ENCODE measurements at regions not wholly inside any gene's neighbourhood (a gene's known extent, or its start where the extent isn't known, plus 50 kb on each side); places are given as distances from the start of the nearest gene placed in this dataset.

GRCh38 chrX:120727911-120728310 is 98.1 kb upstream of the C1GALT1C1 start:
- CTCF ChIA-PET: no interaction called here
- no peak overlapping the region for H3K4me3 ChIP-seq (ENCODE audit: low read depth, low read length)
- intact Hi-C loops (cut with micrococcal nuclease; ENCODE audit: unreplicated experiment): no loop called here
- H3K27me3 ChIP-seq (replicated peaks; ENCODE audit: control insufficient read depth, insufficient read depth, low read length): no peaks in the 10 kb centered on the region
- Mint-ChIP-seq H3K4me3 (ENCODE audit: unreplicated experiment) (no peak overlapping the region), H3K36me3 (ENCODE audit: insufficient read depth, unreplicated experiment) (no peaks in the 10 kb centered on the region), H3K27me3 (ENCODE audit: insufficient read depth, unreplicated experiment) (no peaks in the 10 kb centered on the region), H3K9me3 (ENCODE audit: unreplicated experiment) (no peaks in the 10 kb centered on the region), H3K4me1 (ENCODE audit: low read depth, unreplicated experiment) (no peaks in the 10 kb centered on the region), H3K27ac (ENCODE audit: unreplicated experiment) (no peak overlapping the region)
- H3K9me3 ChIP-seq: no peaks in the 10 kb centered on the region
- POLR2A ChIA-PET: no interaction called here
- H3K36me3 ChIP-seq (ENCODE audit: control insufficient read depth, insufficient read depth, low read length): no peaks in the 10 kb centered on the region
- no peaks in the 10 kb centered on the region for H3K4me1 ChIP-seq
- BruUV-seq (replicated peaks): no TSS peak
- no peak for TF ChIP-seq CTCF (IDR thresholded peaks at IDR 0.05; ENCODE audit: insufficient read depth in 1 of 2, low read depth in 1 of 2, low read length in 1 of 2, severe bottlenecking in 1 of 2, unreplicated experiment in 1 of 2)
- DNase-seq: no peak

GRCh38 chrX:120727452-120727851 is 97.6 kb upstream of the C1GALT1C1 start:
- no peaks in the 10 kb centered on the region for H3K9me3 ChIP-seq
- H3K4me3 ChIP-seq (ENCODE audit: low read depth, low read length): no peak overlapping the region
- no peak overlapping the region for H3K4me3 Mint-ChIP-seq (ENCODE audit: unreplicated experiment)
- H3K36me3 ChIP-seq (ENCODE audit: control insufficient read depth, insufficient read depth, low read length): no peaks in the 10 kb centered on the region
- H3K27me3 ChIP-seq (replicated peaks; ENCODE audit: control insufficient read depth, insufficient read depth, low read length): no peaks in the 10 kb centered on the region
- no peak for TF ChIP-seq CTCF (IDR thresholded peaks at IDR 0.05; ENCODE audit: insufficient read depth in 1 of 2, low read depth in 1 of 2, low read length in 1 of 2, severe bottlenecking in 1 of 2, unreplicated experiment in 1 of 2)
- no peaks in the 10 kb centered on the region for H3K9me3 Mint-ChIP-seq (ENCODE audit: unreplicated experiment)
- CTCF ChIA-PET: no interaction called here
- intact Hi-C loops (cut with micrococcal nuclease; ENCODE audit: unreplicated experiment): no loop called here
- no peak overlapping the region for H3K27ac Mint-ChIP-seq (ENCODE audit: unreplicated experiment)
- H3K4me1 Mint-ChIP-seq (ENCODE audit: low read depth, unreplicated experiment): no peaks in the 10 kb centered on the region
- no peaks in the 10 kb centered on the region for H3K27me3 Mint-ChIP-seq (ENCODE audit: insufficient read depth, unreplicated experiment)
- DNase-seq: no peak
- POLR2A ChIA-PET: no interaction called here
- H3K4me1 ChIP-seq: no peaks in the 10 kb centered on the region
- H3K36me3 Mint-ChIP-seq (ENCODE audit: insufficient read depth, unreplicated experiment): no peaks in the 10 kb centered on the region
- no TSS peak for BruUV-seq (replicated peaks)

GRCh38 chrX:120726294-120726693 is 96.4 kb upstream of the C1GALT1C1 start:
- Mint-ChIP-seq H3K36me3 (ENCODE audit: insufficient read depth, unreplicated experiment) (no peaks in the 10 kb centered on the region), H3K27ac (ENCODE audit: unreplicated experiment) (no peak overlapping the region), H3K27me3 (ENCODE audit: insufficient read depth, unreplicated experiment) (no peaks in the 10 kb centered on the region), H3K4me1 (ENCODE audit: low read depth, unreplicated experiment) (no peaks in the 10 kb centered on the region), H3K9me3 (ENCODE audit: unreplicated experiment) (no peaks in the 10 kb centered on the region), H3K4me3 (ENCODE audit: unreplicated experiment) (no peak overlapping the region)
- no peaks in the 10 kb centered on the region for H3K4me1 ChIP-seq
- no peak for DNase-seq
- intact Hi-C loops (cut with micrococcal nuclease; ENCODE audit: unreplicated experiment): no loop called here
- no peak for TF ChIP-seq CTCF (IDR thresholded peaks at IDR 0.05; ENCODE audit: insufficient read depth in 1 of 2, low read depth in 1 of 2, low read length in 1 of 2, severe bottlenecking in 1 of 2, unreplicated experiment in 1 of 2)
- H3K36me3 ChIP-seq (ENCODE audit: control insufficient read depth, insufficient read depth, low read length): no peaks in the 10 kb centered on the region
- H3K9me3 ChIP-seq: no peaks in the 10 kb centered on the region
- BruUV-seq (replicated peaks): no TSS peak
- POLR2A ChIA-PET: no interaction called here
- H3K4me3 ChIP-seq (ENCODE audit: low read depth, low read length): no peak overlapping the region
- H3K27me3 ChIP-seq (replicated peaks; ENCODE audit: control insufficient read depth, insufficient read depth, low read length): no peaks in the 10 kb centered on the region
- CTCF ChIA-PET: no interaction called here

All from Caco-2 (cell line).